ENCODE measurements at regions not wholly inside any gene's neighbourhood (a gene's known extent, or its start where the extent isn't known, plus 50 kb on each side); places are given as distances from the start of the nearest gene placed in this dataset.

DNA sequence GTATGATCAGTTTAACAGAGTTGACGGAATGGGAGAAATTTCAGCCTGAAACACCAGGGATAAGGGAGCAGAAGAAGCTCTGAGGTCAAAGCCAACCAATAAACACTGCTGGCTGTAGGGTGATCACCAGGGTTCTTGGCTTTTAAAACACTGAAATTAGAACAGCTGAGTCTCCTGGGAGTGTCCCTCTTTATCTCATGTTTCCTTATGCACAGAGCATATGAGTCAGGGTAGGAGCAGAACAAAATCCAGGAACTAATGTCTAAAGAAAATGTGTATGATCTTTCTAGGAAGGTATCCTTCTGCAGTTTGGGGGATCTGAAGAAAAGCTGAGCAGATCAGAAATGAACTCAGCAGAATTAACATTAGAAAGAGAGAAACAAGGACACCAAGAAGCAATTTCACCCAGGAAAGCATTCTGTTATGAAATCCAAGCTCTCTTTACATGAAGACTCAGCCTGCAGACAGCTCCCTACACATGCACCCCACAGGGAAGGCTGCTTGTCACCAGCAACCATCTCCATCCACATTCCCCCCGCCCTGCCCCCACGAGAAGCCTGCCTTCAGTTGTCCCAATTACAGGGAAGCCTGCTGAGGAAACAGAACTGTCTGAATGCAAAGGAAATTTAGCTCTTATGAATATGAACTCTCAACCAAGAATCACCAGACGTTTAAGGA is 469.7 kb downstream of the PDCD6IP start:
- DNase-seq (ENCODE audit: low read depth): peak; percentile 24
- no peak for TF ChIP-seq CTCF (IDR thresholded peaks at IDR 0.05; ENCODE audit: insufficient read depth, low read depth, low read length, missing control alignments)

DNA sequence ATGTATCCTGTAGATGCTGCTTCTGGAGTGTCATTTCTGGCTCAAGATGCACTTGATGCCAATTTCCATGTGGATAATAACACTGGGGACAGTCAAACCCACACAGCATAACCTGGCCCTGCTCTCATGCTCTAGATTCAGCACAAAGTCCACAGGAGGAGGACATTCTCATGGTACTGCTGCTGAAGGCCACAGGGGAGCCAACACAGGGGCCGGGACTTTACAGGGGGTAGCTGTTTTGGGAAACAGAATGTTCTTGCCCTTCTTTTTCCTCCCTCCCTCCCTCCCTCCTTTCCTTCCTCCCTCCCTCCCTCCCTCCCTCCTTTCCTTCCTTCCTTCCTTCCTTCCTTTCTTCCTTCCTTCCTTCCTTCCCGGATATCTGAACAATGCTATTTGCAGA is 477.4 kb downstream of the PDCD6IP start:
- DNase-seq (ENCODE audit: low read depth): no peak
- no peak overlapping the region for H3K4me3 ChIP-seq (ENCODE audit: low read length)
- TF ChIP-seq CTCF (IDR thresholded peaks at IDR 0.05; ENCODE audit: insufficient read depth, low read depth, low read length, missing control alignments): no peak

More for the DNA sequence above, 469.7 kb downstream of the PDCD6IP start:
- H3K4me3 ChIP-seq (ENCODE audit: low read length): no peak overlapping the region

- no peak for DNase-seq (ENCODE audit: low read depth)
- H3K4me3 ChIP-seq (ENCODE audit: low read length): no peak overlapping the region
- TF ChIP-seq CTCF (IDR thresholded peaks at IDR 0.05; ENCODE audit: insufficient read depth, low read depth, low read length, missing control alignments): no peak
Observed at GRCh38 chr3:34276342-34276741, 477.9 kb downstream of the PDCD6IP start.

DNA sequence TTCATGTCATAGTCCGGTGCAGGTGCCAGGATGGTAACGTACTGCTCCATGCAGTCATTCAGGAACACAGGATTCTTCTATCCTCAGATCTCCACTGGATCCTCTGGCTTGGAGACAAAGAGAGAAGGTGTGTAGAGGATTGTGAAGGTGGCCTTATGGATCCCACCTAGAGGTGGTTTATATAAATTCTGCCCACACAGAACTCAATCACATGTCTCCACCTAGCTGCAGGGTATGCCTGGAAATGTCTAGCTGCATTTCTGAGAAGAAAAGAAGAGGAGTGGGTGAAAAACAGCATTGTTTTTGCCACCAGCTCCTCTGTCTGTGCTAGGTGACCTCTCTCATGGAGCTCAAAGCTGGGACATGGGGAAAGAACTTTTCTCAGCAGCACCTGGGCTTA is 478.7 kb downstream of the PDCD6IP start:
- no peak overlapping the region for H3K4me3 ChIP-seq (ENCODE audit: low read length)
- no peak for TF ChIP-seq CTCF (IDR thresholded peaks at IDR 0.05; ENCODE audit: insufficient read depth, low read depth, low read length, missing control alignments)
- no peak for DNase-seq (ENCODE audit: low read depth)

DNA sequence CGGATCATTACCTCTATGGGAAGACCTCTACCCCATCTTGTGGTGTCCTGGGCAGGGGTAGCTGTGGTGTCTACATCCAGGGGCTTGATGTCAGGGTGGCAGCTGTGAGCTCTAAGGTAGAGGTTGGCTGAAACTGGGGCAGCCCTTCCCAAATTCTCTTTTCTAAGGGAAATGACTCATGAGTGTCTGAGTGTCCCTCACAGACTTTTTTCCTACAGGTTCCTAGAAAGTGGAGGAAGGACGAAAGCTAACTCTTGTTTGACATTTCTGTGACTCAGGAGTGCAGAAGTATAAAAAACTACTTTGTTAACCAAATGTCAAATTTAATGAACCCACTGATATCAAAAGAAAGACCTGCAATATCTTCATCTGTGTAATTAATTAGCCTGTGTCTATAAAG is 481.5 kb downstream of the PDCD6IP start:
- no peak overlapping the region for H3K4me3 ChIP-seq (ENCODE audit: low read length)
- no peak for TF ChIP-seq CTCF (IDR thresholded peaks at IDR 0.05; ENCODE audit: insufficient read depth, low read depth, low read length, missing control alignments)
- DNase-seq (ENCODE audit: low read depth): no peak

- H3K4me3 ChIP-seq (ENCODE audit: low read length): no peak overlapping the region
- DNase-seq (ENCODE audit: low read depth): no peak
- TF ChIP-seq CTCF (IDR thresholded peaks at IDR 0.05; ENCODE audit: insufficient read depth, low read depth, low read length, missing control alignments): no peak
Observed at GRCh38 chr3:34283751-34284150, 485.3 kb downstream of the PDCD6IP start.
